Mammary epithelial cell (primary cell): ENCODE measurements at regions not wholly inside any gene's neighbourhood (a gene's known extent, or its start where the extent isn't known, plus 50 kb on each side); places are given as distances from the start of the nearest gene placed in this dataset.
"Not testable (repeated sequence)": the region's sequence is repeated elsewhere in the genome, so short reads cannot be mapped to it uniquely, and the experiment has no call there.

Source experiments
- EZH2 ChIP-seq: IDR thresholded peaks from 2 replicates; pipeline ENCODE4 v1.6.1; 2012; ENCODE audit warnings: low read length, inconsistent platforms, borderline replicate concordance
- TF ChIP-seq, protein P1 (sequence below), 2 donors: IDR thresholded peaks in 1 of 2; conservative IDR thresholded peaks in 1 of 2; 2 replicates each; pipeline ENCODE4 v1.5.1; 2011 to 2012; ENCODE audit warnings: inconsistent platforms in 2 of 2, low read length in 2 of 2, mild to moderate bottlenecking in 2 of 2, control low read depth in 1 of 2, low read depth in 1 of 2; ENCODE audit not compliant: insufficient read depth in 1 of 2; ENCODE audit errors: extremely low read depth in 1 of 2

DNA sequence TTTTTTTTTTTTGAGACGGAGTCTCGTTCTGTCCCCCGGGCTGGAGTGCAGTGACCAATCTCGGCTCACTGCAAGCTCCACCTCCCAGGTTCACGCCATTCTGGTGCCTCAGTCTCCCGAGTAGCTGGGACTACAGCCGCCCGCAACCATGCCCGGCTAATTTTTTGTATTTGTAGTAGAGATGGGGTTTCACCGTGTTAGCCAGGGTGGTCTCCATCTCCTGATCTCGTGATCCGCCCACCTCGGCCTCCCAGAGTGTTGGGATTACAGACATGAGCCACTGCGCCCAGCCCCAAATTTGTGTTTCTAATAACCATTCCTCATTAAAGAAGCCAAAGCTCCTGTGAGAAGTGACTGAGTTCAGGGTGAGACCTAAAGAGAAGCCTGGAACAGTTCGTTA lies 1906.9 kb downstream of the PCDH9 start:
- TF ChIP-seq EZH2, result not testable (repeated sequence)
- TF ChIP-seq, protein P1, sequence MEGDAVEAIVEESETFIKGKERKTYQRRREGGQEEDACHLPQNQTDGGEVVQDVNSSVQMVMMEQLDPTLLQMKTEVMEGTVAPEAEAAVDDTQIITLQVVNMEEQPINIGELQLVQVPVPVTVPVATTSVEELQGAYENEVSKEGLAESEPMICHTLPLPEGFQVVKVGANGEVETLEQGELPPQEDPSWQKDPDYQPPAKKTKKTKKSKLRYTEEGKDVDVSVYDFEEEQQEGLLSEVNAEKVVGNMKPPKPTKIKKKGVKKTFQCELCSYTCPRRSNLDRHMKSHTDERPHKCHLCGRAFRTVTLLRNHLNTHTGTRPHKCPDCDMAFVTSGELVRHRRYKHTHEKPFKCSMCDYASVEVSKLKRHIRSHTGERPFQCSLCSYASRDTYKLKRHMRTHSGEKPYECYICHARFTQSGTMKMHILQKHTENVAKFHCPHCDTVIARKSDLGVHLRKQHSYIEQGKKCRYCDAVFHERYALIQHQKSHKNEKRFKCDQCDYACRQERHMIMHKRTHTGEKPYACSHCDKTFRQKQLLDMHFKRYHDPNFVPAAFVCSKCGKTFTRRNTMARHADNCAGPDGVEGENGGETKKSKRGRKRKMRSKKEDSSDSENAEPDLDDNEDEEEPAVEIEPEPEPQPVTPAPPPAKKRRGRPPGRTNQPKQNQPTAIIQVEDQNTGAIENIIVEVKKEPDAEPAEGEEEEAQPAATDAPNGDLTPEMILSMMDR (conservative IDR thresholded peaks at IDR 0.05 in 1 of 2, IDR thresholded peaks at IDR 0.05 in 1 of 2; ENCODE audit: extremely low read depth in 1 of 2, insufficient read depth in 1 of 2, low read depth in 1 of 2, low read length in 2 of 2), result not testable (repeated sequence)
